LNCAP (cell line): ENCODE measurements at regions not wholly inside any gene's neighbourhood (a gene's known extent, or its start where the extent isn't known, plus 50 kb on each side); places are given as distances from the start of the nearest gene placed in this dataset.

Experiments
- TF ChIP-seq, protein P1 (sequence below): fragments of 450-650 bp; IDR thresholded peaks from 2 replicates; pipeline ENCODE4 v1.5.1; 2017; ENCODE audit warnings: mild to moderate bottlenecking

DNA sequence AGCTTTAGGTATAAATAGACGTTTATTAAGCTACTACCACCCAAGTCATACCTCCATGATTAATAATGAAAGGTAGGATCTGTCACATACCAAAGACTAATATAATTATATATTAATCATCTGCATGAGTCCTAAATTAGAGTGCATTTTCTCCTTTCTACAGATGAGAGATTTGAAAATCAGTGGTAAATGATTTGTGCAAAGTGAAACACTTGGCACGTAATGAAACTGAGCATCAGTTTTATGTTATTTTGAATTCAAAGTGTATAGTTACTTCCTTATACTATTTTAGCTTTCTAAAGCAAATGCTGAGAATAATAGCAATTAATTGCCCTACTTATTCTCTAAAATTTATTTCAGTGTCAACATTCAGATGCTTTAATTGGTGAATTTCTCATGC lies 615.3 kb downstream of the TRIB2 start:
- TF ChIP-seq, protein P1, sequence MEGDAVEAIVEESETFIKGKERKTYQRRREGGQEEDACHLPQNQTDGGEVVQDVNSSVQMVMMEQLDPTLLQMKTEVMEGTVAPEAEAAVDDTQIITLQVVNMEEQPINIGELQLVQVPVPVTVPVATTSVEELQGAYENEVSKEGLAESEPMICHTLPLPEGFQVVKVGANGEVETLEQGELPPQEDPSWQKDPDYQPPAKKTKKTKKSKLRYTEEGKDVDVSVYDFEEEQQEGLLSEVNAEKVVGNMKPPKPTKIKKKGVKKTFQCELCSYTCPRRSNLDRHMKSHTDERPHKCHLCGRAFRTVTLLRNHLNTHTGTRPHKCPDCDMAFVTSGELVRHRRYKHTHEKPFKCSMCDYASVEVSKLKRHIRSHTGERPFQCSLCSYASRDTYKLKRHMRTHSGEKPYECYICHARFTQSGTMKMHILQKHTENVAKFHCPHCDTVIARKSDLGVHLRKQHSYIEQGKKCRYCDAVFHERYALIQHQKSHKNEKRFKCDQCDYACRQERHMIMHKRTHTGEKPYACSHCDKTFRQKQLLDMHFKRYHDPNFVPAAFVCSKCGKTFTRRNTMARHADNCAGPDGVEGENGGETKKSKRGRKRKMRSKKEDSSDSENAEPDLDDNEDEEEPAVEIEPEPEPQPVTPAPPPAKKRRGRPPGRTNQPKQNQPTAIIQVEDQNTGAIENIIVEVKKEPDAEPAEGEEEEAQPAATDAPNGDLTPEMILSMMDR = no peak

DNA sequence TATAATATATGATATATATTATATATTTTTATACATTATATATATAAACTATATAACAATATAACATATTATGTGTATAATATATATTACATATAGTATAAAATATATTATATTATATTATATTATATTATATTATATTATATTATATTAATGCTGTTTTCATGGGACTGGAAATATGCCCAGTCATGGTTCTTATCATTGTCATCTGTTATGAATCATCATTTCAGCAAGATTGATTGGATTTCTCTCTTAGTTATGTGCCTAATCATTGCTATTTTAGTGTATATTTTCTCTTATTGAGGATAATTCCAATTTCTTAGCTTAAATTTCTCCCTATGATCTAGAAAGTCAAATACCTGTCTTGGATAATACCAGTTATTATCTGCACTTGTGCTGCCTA lies 617.8 kb downstream of the TRIB2 start:
- TF ChIP-seq, protein P1 = no peak

DNA sequence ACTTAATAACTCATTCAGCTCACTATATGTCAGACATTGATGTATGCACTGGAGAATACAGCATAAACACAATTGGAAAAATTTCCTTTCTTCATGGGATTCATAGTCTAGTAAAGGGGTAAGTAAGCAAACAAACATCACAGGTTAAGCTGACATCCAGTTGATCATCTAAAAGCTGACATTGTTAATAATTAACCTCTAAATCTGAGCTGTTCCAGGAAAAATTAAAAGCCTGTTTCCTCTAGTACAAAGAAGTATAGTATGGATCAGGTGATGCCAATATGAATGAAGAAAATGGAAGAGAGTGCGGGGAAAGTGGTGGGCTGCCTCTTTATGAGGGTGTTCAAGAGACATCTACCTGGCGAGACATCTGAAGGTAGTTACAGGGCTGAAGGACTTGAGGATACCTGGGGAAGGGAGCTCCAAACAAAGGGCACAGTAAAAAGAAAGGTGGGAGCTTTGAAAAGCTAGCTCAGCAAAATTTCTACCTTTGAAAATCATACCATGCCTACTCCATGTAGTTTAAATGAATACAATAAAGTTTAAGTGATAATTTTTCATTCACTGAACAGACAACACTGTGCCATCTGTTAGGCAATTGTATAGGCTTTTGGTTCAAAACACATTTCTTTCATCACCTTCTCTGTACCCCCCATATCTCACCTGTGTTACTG lies 619.3 kb downstream of the TRIB2 start:
- TF ChIP-seq, protein P1 = no peak

DNA sequence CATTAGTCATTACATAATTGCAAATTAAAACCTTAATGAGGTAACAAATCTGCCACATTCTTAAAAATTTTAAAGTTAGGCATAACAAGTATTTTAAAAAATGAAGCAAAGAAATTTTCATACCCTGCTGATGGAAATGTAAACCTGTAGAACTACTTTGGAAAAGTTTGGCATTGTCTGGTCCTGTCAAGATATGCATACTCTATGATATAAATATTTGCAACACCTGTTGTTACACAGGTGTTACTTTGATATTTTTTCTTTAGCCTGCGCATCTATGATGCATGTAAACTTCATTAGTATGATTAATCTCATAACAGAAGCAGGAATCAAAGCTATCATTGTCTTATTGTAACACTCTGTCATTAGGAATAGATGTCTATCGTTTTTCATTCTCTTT lies 634.3 kb downstream of the TRIB2 start:
- TF ChIP-seq, protein P1 = no peak

DNA sequence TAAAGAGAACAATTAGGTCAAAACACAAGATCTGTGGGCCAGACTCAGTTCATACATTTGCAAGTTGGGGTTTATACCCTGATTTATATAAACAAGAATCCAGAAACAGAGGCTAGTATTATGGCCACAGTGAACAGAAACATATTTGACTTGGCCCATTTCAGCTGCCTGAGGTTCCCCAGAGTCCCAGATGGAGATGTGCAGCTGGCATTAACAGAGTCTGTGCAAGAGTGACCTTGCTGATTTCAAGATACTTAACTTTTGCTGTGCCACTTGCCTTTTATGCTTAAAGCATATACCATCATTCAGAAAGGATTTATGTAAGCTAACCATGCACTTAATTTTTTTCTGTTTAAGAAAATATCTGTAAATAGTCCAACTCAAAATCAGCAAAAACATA lies 636.3 kb downstream of the TRIB2 start:
- TF ChIP-seq, protein P1 = no peak

DNA sequence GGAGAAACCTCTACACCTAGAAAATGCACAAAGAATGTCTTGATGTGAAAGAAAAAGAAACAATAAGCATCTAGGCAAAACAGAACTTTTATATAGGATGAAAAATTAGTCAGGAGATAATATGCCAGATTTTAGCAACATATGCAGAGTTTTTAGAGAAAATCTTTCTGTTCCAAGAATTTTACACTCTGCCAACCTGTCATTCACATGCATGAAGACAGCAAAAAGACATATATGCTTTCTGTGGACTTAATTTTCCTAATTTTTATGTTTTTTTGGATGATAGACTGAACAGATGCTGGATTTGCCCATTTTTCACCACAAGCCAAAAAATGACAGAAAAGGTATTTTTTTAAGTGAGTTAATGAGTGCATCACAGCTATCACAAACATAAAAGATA lies 637.3 kb downstream of the TRIB2 start:
- TF ChIP-seq, protein P1 = no peak

DNA sequence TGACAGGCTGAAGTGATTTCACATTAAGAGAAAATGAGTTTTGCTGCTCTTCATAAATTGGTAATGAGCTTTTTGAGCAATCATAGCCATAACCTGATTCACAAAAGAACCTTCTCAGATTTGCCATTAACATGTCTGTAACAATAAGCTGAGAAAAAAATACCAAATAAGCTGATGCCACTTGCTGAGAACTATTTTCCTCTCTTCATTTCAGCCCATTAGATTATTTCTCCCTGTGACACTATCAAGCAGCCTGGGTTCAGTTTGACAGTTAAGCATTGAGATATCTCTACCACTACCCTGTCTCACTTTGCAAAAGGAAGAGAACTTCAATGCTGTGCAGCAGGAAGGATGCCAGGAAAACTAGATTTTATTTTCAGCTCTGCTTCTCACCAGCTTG lies 673.9 kb downstream of the TRIB2 start:
- TF ChIP-seq, protein P1 = no peak

DNA sequence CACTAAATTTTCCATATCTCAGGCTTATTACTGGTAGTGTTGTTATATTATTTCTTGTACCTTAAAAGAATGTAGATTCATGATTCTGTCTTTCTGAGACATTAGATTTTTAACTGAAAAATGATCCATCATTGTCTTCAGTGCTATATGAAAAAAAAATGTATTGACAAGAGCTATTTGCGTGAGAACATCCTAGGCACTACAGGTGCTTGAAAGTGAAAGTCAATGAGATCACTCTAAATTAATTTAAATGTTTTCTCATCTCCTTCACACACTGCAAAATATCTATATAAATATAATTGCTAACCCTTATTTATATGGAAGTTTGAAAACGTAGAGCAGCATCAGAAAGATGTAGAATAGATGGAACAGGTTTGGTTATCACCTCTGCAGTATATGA lies 684.6 kb downstream of the TRIB2 start:
- TF ChIP-seq, protein P1 = no peak
